Stimulated activated CD8-positive, alpha-beta memory T cell treated with anti-CD3 and anti-CD28 coated beads, Interleukin-12 subunit alpha, Interleukin-12 subunit beta, amount 100 ng/mL, for 4 hours (primary cell): ENCODE measurements at regions not wholly inside any gene's neighbourhood (a gene's known extent, or its start where the extent isn't known, plus 50 kb on each side); places are given as distances from the start of the nearest gene placed in this dataset.
A peak's percentile ranks its signal among the peaks of the same experiment; 100 is the strongest.
"Not testable (repeated sequence)": the region's sequence is repeated elsewhere in the genome, so short reads cannot be mapped to it uniquely, and the experiment has no call there.

Experiments used
- DNase-seq: peaks from one replicate; pipeline ENCODE4 v3.0.0-alpha.2; 2020; ENCODE audit warnings: low read depth

GRCh38 chr6:154602296-154602695, 91.8 kb upstream of the CNKSR3 start:
- DNase-seq: no peak

GRCh38 chr6:154602708-154603107, 92.2 kb upstream of the CNKSR3 start:
- DNase-seq: no peak

GRCh38 chr6:154604119-154604518, 93.6 kb upstream of the CNKSR3 start:
- no peak for DNase-seq

GRCh38 chr6:154605178-154605881, 94.8 kb upstream of the CNKSR3 start:
- no peak for DNase-seq

GRCh38 chr6:154605882-154606370, 95.4 kb upstream of the CNKSR3 start:
- DNase-seq: no peak

GRCh38 chr6:154606457-154606856, 96.0 kb upstream of the CNKSR3 start:
- DNase-seq: peak; percentile 71

- no peak for DNase-seq
Measured at GRCh38 chr6:154606860-154607259, 96.4 kb upstream of the CNKSR3 start.

GRCh38 chr6:154611241-154611640, 100.8 kb upstream of the CNKSR3 start:
- no peak for DNase-seq

- DNase-seq: no peak
Measured at GRCh38 chr6:154611847-154612246, 101.4 kb upstream of the CNKSR3 start.

- no peak for DNase-seq
Measured at GRCh38 chr6:154613137-154613676, 102.7 kb upstream of the CNKSR3 start.

GRCh38 chr6:154614101-154614500, 103.6 kb upstream of the CNKSR3 start:
- no peak for DNase-seq

- no peak for DNase-seq
Measured at GRCh38 chr6:154614641-154615040, 104.2 kb upstream of the CNKSR3 start.

- DNase-seq: no peak
Measured at GRCh38 chr6:154615483-154616025, 105.1 kb upstream of the CNKSR3 start.

GRCh38 chr6:154617175-154617574, 106.7 kb upstream of the CNKSR3 start:
- DNase-seq: no peak

GRCh38 chr6:154619146-154619545, 108.7 kb upstream of the CNKSR3 start:
- no peak for DNase-seq

- DNase-seq: no peak
Measured at GRCh38 chr6:154621686-154622085, 111.2 kb upstream of the CNKSR3 start.

- no peak for DNase-seq
Measured at GRCh38 chr6:154622618-154623336, 110.4 kb upstream of the SCAF8 start.

- no peak for DNase-seq
Measured at GRCh38 chr6:154623391-154623790, 109.8 kb upstream of the SCAF8 start.

- DNase-seq: no peak
Measured at GRCh38 chr6:154624038-154624599, 109.1 kb upstream of the SCAF8 start.

GRCh38 chr6:154624727-154625126, 108.5 kb upstream of the SCAF8 start:
- not testable (repeated sequence) for DNase-seq

- no peak for DNase-seq
Measured at GRCh38 chr6:154625721-154626120, 107.5 kb upstream of the SCAF8 start.

GRCh38 chr6:154629127-154629526, 104.1 kb upstream of the SCAF8 start:
- DNase-seq: no peak

- no peak for DNase-seq
Measured at GRCh38 chr6:154632119-154632518, 101.1 kb upstream of the SCAF8 start.
